Upper lobe of left lung (tissue), 6 donors: ENCODE measurements at regions not wholly inside any gene's neighbourhood (a gene's known extent, or its start where the extent isn't known, plus 50 kb on each side); places are given as distances from the start of the nearest gene placed in this dataset.

Source experiments
- ATAC-seq, 2 donors: fragments of 200-7000 bp; cut with Tn5 transposase; one replicate each; pipeline ENCODE4 v1.9.1; 2022; ENCODE audit warnings: mild to moderate bottlenecking in 2 of 2, moderate library complexity in 2 of 2; ENCODE audit not compliant: low FRiP score in 2 of 2
- DNase-seq, 2 donors: peaks; one replicate each; pipeline ENCODE4 v3.0.0-alpha.2; 2019 to 2020
- H3K27ac ChIP-seq, 4 donors: fragments of 200-600 bp; sonication (generic); one replicate each; pipeline ENCODE4 v1.5.1; 2016 to 2019
- H3K27me3 ChIP-seq, 4 donors: fragments of 200-600 bp; sonication (generic); one replicate each; pipeline ENCODE4 v1.5.1; 2017 to 2019
- H3K36me3 ChIP-seq, 4 donors: fragments of 200-600 bp; sonication (generic); one replicate each; pipeline ENCODE4 v1.5.1; 2016 to 2019
- H3K4me1 ChIP-seq, 4 donors: fragments of 200-600 bp; sonication (generic); one replicate each; pipeline ENCODE4 v1.5.1; 2018 to 2019
- H3K4me3 ChIP-seq, 4 donors: fragments of 200-600 bp; sonication (generic); one replicate each; pipeline ENCODE4 v1.5.1; 2017 to 2019; ENCODE audit warnings: mild to moderate bottlenecking in 2 of 4, moderate library complexity in 1 of 4
- H3K9me3 ChIP-seq, 4 donors: fragments of 200-600 bp; sonication (generic); one replicate each; pipeline ENCODE4 v1.5.1; 2018 to 2019
- EP300 ChIP-seq, 4 donors: sonication (generic); formaldehyde crosslinking; IDR thresholded peaks; one replicate each; pipeline ENCODE4 v1.5.1; 2017; ENCODE audit warnings: antibody characterized with exemption in 4 of 4, control low read depth in 2 of 4
- POLR2A ChIP-seq, 4 donors: fragments of 450-650 bp; IDR thresholded peaks; one replicate each; pipeline ENCODE4 v1.5.1; 2016 to 2017; ENCODE audit warnings: antibody characterized with exemption in 4 of 4, mild to moderate bottlenecking in 2 of 4
- POLR2AphosphoS5 ChIP-seq, 2 donors: sonication (generic); formaldehyde crosslinking; IDR thresholded peaks; one replicate each; pipeline ENCODE4 v1.5.1; 2017; ENCODE audit warnings: antibody characterized with exemption in 2 of 2
- WGBS, 2 donors: methylation state at CpG; one replicate each; pipeline ENCODE4 v1.1.5; 2017 to 2018; 5-methylcytosine and 5-hydroxymethylcytosine counted together
- TF ChIP-seq, protein P1 (sequence below), 6 experiments: fragments of 450-650 bp in 4 of 6; fragments of 200-600 bp in 2 of 6; sonication (generic) in 2 of 6; IDR thresholded peaks; one replicate each; pipeline ENCODE4 v1.5.1; 2016 to 2019; ENCODE audit warnings: antibody characterized with exemption in 6 of 6
- donor health status: DM: no; HTN: no; CAD: no; lungs with moderate emphysema.
- donor health status: DM: no; HTN: yes; CAD: no; lungs with severe emphysema.

DNA sequence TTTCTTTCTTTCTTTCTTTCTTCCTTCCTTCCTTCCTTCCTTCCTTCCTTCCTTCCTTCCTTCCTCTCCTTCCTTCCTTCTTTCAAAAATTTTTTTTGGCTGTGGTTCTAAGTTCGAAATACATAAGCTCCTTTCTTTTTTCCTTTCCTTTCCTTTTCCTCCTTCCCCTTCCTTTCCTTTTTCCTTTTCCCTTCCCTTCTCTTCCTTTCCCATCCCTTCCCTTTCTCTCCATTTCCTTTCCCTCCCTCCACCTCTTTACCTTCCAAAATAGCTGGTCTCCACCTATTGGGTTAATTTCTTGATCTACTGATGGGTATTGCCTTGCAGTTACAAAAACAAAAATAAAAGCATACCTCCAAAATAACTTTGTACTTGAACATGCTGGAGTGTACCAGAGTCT lies 73.4 kb upstream of the GPRIN3 start:
- H3K4me1 ChIP-seq: no peaks in the 10 kb centered on the region
- H3K27me3 ChIP-seq: no peaks in the 10 kb centered on the region
- no peak overlapping the region for H3K27ac ChIP-seq
- no peaks in the 10 kb centered on the region for H3K36me3 ChIP-seq
- no peak for ATAC-seq
- H3K9me3 ChIP-seq: peaks cover 0 to 4% (median 0%) of the 10 kb centered on the region in 4 donors
- H3K4me3 ChIP-seq: no peak overlapping the region
- no peak for DNase-seq
- 83 to 100% methylated on average over 1 of the region's 1 CpG for WGBS, 2 donors
- TF ChIP-seq EP300 (IDR thresholded peaks at IDR 0.05) (no peak), POLR2AphosphoS5 (IDR thresholded peaks at IDR 0.05) (no peak), POLR2A (IDR thresholded peaks at IDR 0.05) (no peak)
- TF ChIP-seq, protein P1, sequence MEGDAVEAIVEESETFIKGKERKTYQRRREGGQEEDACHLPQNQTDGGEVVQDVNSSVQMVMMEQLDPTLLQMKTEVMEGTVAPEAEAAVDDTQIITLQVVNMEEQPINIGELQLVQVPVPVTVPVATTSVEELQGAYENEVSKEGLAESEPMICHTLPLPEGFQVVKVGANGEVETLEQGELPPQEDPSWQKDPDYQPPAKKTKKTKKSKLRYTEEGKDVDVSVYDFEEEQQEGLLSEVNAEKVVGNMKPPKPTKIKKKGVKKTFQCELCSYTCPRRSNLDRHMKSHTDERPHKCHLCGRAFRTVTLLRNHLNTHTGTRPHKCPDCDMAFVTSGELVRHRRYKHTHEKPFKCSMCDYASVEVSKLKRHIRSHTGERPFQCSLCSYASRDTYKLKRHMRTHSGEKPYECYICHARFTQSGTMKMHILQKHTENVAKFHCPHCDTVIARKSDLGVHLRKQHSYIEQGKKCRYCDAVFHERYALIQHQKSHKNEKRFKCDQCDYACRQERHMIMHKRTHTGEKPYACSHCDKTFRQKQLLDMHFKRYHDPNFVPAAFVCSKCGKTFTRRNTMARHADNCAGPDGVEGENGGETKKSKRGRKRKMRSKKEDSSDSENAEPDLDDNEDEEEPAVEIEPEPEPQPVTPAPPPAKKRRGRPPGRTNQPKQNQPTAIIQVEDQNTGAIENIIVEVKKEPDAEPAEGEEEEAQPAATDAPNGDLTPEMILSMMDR (IDR thresholded peaks at IDR 0.05): no peak

DNA sequence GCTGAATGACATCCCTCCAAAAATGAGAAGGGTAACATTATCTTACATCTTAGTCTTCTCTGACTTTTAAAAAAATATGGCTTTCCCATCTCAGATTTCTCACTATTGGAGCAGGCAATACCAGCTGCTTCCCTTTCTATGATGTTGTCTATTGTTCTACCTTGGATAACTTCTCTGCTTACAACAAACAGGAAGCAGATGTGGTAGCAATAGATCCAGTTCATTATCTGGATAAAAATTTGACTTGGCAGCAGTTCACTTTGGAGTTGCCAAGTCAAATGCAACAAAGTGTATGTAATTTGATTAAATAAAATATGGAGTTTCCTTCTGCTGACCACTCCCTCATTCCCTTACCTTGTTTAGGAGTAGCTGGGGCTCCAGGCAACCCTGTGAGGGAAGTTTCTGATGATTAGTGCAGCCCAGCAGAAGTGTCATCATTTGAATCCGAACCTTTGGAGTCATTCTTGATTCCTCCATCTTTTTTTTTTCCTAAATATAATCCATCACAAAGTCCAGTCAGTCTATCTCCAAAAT lies 72.0 kb upstream of the GPRIN3 start:
- Histone ChIP-seq H3K27ac (no peak overlapping the region), H3K4me3 (no peak overlapping the region), H3K4me1 (no peaks in the 10 kb centered on the region), H3K36me3 (no peaks in the 10 kb centered on the region), H3K9me3 (peaks cover 0 to 4% (median 0%) of the 10 kb centered on the region in 4 donors), H3K27me3 (no peaks in the 10 kb centered on the region)
- TF ChIP-seq, protein P1 (IDR thresholded peaks at IDR 0.05): no peak
- no peak for TF ChIP-seq EP300 (IDR thresholded peaks at IDR 0.05)
- TF ChIP-seq POLR2A (IDR thresholded peaks at IDR 0.05): no peak
- no peak for DNase-seq
- 63 to 84% methylated on average over 1 of the region's 1 CpG for WGBS, 2 donors
- ATAC-seq: no peak

DNA sequence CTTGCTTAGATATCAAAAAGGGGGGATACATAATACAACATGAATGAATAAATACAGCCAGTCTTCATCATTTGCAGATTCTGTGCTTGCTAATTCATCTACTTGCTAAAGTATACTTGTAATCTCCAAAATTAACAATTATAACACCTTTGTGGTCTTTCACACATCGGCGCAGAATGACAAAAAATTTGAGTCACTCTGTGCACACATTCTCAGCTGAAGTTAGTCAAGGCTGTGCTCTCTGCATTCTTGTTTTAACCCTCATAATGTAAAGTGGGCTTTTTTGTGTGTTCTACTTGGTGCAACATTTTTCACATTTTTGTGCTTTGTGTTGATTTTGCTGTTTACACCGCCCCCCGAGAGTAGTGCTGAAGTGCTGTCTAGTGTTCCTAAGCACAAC lies 65.8 kb upstream of the GPRIN3 start:
- no peak for ATAC-seq
- WGBS, 2 donors: 77 to 83% methylated on average over 4 of the region's 4 CpGs
- Histone ChIP-seq H3K27me3 (no peaks in the 10 kb centered on the region), H3K4me3 (no peak overlapping the region), H3K27ac (no peak overlapping the region), H3K4me1 (no peaks in the 10 kb centered on the region), H3K9me3 (peaks cover 0 to 4% (median 0%) of the 10 kb centered on the region in 4 donors), H3K36me3 (no peaks in the 10 kb centered on the region)
- TF ChIP-seq POLR2AphosphoS5 (IDR thresholded peaks at IDR 0.05) (no peak), POLR2A (IDR thresholded peaks at IDR 0.05) (no peak)
- TF ChIP-seq, protein P1 (IDR thresholded peaks at IDR 0.05): no peak
- DNase-seq: no peak

DNA sequence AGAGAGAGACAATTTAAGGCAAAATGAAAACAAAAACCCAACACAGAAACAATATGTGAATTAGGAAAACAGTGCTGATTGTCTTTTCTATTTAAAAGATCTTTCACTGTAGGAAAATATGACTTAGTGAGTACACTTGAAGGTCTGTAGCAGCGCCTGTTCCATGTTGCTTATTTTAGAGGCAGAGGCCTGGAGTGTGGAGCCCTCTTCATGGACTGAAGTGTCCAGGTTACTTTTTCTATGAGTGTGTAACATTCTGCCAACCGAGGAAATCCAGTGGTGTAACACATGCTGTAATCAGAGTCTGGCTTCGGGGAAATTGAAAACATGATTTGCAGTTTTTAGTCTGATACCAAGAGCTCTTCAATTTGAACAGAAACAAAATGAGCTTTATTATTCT lies 64.0 kb upstream of the GPRIN3 start:
- Histone ChIP-seq H3K27me3 (no peaks in the 10 kb centered on the region), H3K4me1 (no peaks in the 10 kb centered on the region), H3K4me3 (no peak overlapping the region), H3K36me3 (no peaks in the 10 kb centered on the region), H3K9me3 (no peaks in the 10 kb centered on the region), H3K27ac (no peak overlapping the region)
- ATAC-seq (no peak), DNase-seq (peak in 1 of 2 donors; percentile 39)
- TF ChIP-seq, protein P1 (IDR thresholded peaks at IDR 0.05): no peak
- no peak for TF ChIP-seq POLR2AphosphoS5 (IDR thresholded peaks at IDR 0.05)
- TF ChIP-seq POLR2A (IDR thresholded peaks at IDR 0.05): no peak
- no peak for TF ChIP-seq EP300 (IDR thresholded peaks at IDR 0.05)
- 61 to 65% methylated on average over 3 of the region's 3 CpGs for WGBS, 2 donors

DNA sequence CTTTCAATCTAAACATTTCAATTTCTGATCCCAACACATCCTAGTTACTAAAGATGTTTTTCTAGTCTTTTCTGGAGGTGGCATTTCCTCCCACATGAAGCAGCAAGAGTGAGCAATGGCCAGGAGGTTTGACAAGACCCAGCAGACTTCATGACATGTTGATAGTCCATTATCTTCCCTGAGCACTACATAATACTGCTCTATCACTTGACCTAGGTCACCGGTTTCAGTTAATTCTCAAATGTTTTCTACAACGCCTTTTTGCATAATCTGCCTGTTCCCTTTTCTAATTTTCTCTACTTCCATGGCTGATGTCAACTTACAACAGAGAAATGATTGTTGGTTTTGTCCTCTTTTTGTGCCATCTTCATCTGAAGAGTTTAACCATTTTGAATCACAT lies 62.0 kb upstream of the GPRIN3 start:
- peak in 1 of 2 donors; percentile 26 for ATAC-seq

More for the DNA sequence above, 62.0 kb upstream of the GPRIN3 start:
- TF ChIP-seq, protein P1 (IDR thresholded peaks at IDR 0.05): no peak
- TF ChIP-seq EP300 (IDR thresholded peaks at IDR 0.05) (no peak), POLR2A (IDR thresholded peaks at IDR 0.05) (no peak), POLR2AphosphoS5 (IDR thresholded peaks at IDR 0.05) (no peak)
- H3K9me3 ChIP-seq: no peaks in the 10 kb centered on the region
- 57 to 86% methylated on average over 2 of the region's 2 CpGs for WGBS, 2 donors
- no peak overlapping the region for H3K4me3 ChIP-seq
- no peaks in the 10 kb centered on the region for H3K27me3 ChIP-seq
- H3K27ac ChIP-seq: no peak overlapping the region
- no peaks in the 10 kb centered on the region for H3K4me1 ChIP-seq
- no peaks in the 10 kb centered on the region for H3K36me3 ChIP-seq
- no peak for DNase-seq
